Right kidney (tissue), 1 donor: ENCODE measurements at regions not wholly inside any gene's neighbourhood (a gene's known extent, or its start where the extent isn't known, plus 50 kb on each side); places are given as distances from the start of the nearest gene placed in this dataset.

Experiments used
- DNase-seq: peaks from one replicate; pipeline ENCODE4 v3.0.0-alpha.2; 2016

DNA sequence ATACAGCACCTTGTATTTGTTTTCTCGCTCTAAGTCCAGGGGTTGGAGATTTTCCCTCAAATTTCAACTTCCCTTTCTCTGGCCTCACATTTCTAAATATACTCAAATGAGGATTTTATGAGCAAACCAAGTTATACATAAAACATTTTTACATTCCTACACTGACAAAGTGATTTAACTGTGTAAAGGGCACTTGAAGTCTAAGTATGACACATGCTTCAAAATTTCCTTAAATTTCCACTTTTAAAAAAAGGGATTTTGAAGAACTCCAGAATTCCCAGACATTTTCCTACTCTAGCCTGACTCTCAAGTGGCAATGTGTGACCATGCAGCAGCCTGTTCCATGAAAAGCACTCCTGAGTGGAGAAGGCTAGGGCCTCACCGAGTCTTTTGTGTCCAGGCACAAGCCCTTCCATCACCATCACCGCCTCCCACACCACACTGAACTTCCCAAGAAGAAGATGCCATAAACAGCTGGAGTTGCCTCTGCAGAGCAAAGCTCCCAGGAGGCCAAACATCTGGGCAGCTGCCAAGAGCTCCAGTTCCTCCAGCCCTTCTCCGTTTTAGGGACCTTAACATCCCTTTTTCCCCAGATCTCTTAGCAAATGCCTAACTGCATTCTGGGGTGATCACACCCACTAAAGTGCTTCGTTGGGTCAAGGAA, 68.9 kb downstream of the NCR2 start:
- peak; percentile 31 for DNase-seq

DNA sequence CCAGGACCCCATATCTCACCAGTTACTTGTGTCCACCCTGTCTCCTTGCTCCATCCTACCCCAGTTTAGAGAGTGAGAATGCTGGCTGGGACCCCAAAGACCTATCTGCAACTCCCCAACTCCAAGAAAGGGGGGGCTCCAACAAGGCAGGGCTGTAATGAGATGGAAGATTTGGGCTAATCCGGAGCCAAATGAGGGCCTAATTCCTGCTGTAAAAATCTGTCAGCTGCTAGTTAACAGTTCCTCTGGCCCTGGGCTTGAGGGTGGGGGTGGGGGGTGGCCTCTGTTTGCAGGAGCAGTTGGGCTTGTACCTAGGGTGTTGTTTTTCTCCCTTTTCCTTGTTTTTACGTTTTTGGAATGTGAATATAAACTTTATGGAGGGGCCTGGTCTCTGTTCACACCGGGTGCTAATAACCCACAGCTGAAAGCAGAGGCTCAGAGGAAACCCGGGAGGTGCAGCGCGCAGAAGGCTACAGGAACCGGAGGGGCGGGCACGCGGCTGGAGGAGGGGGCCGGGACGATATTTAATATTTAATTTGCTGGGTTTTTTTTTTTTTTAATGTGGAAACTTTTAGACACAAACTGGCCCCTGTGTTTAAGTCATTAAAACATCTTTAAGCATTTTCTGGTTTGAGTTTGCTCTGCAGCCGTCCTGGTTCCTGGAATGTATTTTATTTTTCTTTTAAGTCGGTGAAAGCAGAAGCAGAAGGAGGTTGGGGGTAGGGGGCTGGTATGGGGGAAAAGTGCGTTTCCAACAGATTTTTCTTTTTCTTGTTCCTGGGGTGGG, 70.7 kb downstream of the NCR2 start:
- DNase-seq: no peak

GRCh38 chr6:41406728-41407489, 71.5 kb downstream of the NCR2 start:
- peak; percentile 39 for DNase-seq

DNA sequence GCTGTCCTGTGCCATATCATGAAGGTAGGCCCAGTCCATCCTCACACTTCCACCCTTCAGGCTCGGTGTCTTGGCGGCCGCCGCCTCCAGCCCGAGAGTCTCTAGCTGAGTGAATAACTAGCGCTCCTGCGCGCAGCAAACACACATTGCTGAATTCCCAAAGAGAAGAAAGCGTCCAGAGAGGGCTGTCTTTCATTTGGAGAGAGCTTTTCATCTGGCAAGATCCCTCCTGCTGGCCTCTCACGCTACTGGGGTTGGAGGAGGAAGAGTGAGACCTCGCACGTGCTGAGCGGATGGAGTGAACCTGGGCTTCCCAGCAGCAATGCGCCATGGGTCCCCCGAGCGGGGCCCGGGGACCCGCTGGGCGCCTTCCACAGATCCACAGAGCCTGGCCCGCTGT, 73.2 kb downstream of the NCR2 start:
- no peak for DNase-seq

DNA sequence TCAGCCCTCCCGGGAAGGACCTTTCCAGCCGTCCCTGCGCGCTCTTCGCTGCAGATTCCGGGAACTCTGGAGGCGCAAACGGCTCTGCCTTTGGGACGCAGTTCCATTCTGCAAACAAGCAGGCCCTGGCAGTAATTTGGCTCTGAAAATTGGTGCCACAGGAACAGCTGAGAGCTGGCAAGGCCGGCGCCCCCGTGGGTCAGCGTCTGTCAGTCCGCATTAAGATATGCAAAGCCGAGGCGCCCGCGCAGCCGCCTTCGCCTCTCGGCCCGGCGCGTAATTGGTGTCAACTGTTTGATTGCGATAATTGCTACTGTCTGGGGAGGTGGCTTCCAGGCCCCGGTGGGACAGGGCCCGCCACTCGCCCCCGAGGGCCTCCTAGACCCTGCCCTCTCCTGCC, 73.6 kb downstream of the NCR2 start:
- no peak for DNase-seq

GRCh38 chr6:41409489-41409888, 74.1 kb downstream of the NCR2 start:
- DNase-seq: no peak

DNA sequence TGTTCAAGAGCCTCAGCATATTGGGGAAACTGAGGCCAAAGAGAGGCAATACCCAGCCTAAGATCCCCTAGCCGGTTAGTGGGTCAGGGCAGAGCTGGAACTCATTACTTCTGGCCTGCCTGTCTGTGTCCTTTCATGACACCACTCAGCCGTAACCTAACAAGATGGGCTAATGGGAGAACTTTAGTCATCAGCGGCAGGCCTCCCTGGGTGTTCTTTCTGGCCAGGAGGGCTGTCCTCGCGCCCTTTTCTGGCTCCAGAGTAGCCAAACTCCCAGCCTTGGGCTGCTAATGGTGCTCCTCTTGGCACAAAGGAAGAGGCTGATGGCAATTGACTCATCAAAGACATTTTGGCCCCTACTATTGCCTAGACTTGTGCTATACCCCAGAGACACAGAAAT, 76.6 kb downstream of the NCR2 start:
- no peak for DNase-seq

GRCh38 chr6:41413250-41413649, 77.8 kb downstream of the NCR2 start:
- no peak for DNase-seq

DNA sequence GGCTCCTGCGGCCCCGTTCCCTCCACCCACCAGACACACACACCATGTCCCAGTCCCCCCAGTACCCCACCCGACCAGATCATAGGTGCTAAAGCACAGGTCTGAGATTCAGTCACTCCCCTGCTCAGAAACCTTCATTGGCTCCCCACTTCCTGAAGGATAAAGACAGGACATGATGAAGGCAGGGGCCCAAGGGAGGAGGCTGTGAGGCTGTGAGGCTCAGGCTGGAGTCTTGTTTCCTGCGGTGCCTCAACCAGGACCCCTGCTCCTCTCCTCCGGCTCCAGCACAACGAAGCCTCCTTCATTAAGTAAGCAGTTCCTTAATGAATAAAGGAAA, 81.1 kb downstream of the NCR2 start:
- no peak for DNase-seq

DNA sequence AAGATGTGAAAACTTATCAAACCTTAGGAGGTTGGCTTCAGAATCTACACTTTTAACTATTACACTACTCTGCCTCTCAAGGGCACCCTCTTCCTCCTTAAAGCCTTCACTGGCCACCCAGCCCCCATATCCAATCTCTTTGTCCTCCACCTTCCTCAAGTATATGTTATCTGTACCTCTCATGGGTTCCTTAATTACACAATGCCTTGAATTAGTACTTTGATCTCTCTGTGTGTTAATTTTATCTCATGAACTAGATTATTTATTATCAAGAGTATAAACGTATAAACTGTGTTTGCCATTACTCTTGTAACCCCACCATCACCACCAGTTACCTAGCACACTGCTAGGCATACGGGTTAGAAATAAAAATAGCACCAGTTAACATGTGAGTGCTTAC, 83.3 kb downstream of the NCR2 start:
- DNase-seq: no peak

- no peak for DNase-seq
Measured at GRCh38 chr6:41419385-41419784, 84.0 kb downstream of the NCR2 start.

DNA sequence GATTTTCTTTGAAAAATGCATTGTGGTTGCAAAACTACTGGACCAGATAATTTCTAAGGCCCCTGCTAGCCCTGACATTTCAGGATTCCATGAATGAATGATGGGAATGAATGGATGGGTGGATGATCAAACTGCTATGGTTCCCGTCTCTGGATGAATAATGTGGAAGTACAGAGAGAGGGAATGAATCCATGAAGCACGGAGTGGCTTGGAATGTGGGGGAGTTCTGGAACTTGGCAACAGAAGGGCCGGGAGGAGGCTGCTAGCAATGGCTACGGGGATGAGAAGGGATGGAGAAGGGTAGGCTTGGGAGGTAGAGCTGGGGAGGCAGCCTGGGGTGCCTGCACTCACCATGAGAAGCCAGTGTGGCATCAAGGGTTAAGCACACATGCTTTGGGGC, 84.8 kb downstream of the NCR2 start:
- no peak for DNase-seq

- DNase-seq: no peak
Measured at GRCh38 chr6:41422161-41422560, 86.8 kb downstream of the NCR2 start.

DNA sequence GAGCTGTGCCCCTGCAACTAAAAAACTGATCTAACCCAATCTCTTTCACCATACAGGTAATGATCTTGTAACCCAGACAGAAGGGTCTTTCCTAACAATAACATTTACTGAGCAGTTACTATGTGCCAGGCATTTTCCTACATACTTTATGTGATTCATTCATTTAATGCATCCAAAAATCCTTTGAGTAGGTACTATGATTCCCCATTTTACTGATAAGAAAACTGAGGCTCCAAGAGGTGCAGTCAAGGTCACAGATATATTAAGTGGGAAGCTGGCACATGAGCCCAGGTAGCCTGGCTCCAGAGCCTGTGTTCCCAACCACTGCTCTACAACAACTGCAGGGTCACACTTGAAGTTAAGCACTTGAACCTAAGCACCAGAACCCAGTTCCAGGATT, 87.6 kb downstream of the NCR2 start:
- DNase-seq: no peak

DNA sequence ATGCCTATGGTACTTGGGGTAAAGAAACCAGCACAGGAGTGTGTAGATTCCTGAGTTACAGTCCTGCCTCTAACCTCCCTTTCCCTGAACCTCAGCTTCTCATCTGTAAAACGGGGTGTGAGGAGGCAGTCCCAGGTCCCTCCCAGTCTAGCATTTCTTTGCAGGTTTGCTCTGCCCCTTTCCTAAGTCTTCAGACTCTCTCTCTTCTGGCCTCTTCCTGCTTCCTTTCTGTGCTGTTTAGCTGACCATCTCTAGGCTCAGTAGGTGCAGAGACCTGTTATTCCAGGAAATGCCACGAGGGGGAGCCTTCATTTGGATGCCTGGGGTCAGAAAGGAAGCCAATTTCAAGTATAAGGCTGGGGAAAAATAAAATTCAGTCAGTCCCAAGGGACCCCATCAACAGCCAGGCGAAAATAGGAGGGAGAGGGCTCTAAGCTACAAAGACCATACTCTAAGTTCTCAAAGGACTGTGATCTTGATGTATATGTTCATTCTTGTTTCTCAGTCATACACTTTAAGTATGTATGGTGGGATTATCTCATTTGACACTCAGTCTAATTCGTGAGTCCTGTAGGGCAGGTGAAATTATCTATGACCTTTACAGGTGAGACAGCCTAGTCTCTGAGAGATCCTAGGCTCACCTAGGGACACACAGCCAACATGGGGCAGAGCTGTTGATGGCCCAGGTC, 89.1 kb downstream of the NCR2 start:
- DNase-seq: peak; percentile 70

DNA sequence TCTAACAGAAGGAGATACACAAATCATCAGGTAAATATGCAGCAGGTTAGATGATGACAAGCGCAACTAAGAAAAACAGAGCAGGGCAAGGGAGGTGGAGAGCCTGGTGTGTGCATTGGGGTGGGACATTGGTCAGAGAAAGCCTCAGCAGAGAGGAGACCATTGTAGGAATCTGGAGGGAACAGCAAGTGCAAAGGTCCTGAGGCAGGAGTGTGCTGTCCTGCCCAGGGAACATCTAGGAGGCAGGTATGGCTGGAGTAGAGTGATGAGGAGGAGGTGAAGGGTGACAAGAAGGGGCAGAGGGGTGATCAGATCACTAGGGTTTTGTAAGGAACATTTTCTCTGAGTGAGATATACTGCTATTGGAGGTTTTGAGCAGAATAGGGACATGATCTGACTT, 90.1 kb downstream of the NCR2 start:
- no peak for DNase-seq

DNA sequence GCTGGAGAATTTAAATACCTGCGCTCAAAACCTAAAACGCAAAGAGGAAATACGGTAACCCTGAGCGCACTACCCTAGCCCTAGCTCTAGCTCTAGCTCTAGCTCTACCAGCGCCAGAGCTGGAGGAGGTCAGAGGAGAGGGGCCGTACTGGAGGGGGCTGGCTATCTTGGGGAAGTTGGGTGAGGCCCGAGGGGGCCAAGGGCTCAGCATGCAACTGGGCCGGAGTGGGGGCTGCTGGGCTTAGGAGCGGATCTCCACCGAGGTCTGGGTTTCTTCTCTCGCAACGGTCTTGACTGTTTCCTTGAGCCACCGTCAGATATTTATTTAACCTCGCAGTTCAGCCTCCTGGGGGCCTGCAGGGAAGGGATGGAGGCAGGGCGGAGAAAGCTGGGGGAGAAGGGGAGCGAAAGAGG, 91.0 kb downstream of the NCR2 start:
- DNase-seq: peak; percentile 72

GRCh38 chr6:41426888-41427641, 91.7 kb downstream of the NCR2 start:
- peak; percentile 59 for DNase-seq

GRCh38 chr6:41427642-41428335, 92.4 kb downstream of the NCR2 start:
- DNase-seq: peak; percentile 78

GRCh38 chr6:41428336-41428995, 93.1 kb downstream of the NCR2 start:
- DNase-seq: no peak

- DNase-seq: no peak
Measured at GRCh38 chr6:41428996-41429421, 93.6 kb downstream of the NCR2 start.
